DND-41 (cell line): ENCODE measurements at regions not wholly inside any gene's neighbourhood (a gene's known extent, or its start where the extent isn't known, plus 50 kb on each side); places are given as distances from the start of the nearest gene placed in this dataset.

ENCODE experiments used
- ATAC-seq: fragments of 200-7000 bp; cut with Tn5 transposase; 3 replicates; pipeline ENCODE4 v1.9.1; 2021; ENCODE audit warnings: low read depth; ENCODE audit not compliant: insufficient read depth
- DNase-seq: peaks from one replicate; pipeline ENCODE4 v3.0.0-alpha.2; 2020
- H2AFZ ChIP-seq: 2 replicates; pipeline ENCODE4 v1.6.0; 2012; ENCODE audit warnings: low read depth, low read length
- H3K27ac ChIP-seq: 2 replicates; pipeline ENCODE4 v1.5.1; 2012; ENCODE audit warnings: low read length, inconsistent platforms
- H3K27me3 ChIP-seq: fragments of 200-600 bp; sonication (generic); 2 replicates; pipeline ENCODE4 v1.6.0; 2012; ENCODE audit warnings: low read length, mild to moderate bottlenecking, inconsistent platforms; ENCODE audit not compliant: insufficient read depth, poor library complexity
- H3K36me3 ChIP-seq: 2 replicates; pipeline ENCODE4 v1.5.1; 2012; ENCODE audit warnings: low read length, inconsistent platforms; ENCODE audit not compliant: insufficient read depth
- H3K4me1 ChIP-seq: 2 replicates; pipeline ENCODE4 v1.5.1; 2012; ENCODE audit warnings: mild to moderate bottlenecking, low read length; ENCODE audit not compliant: insufficient read depth
- H3K4me2 ChIP-seq: 2 replicates; pipeline ENCODE4 v1.6.0; 2012; ENCODE audit warnings: mild to moderate bottlenecking, moderate library complexity, low read length, inconsistent platforms; ENCODE audit not compliant: insufficient read depth
- H3K4me3 ChIP-seq, 2 experiments: fragments of 200-600 bp in 1 of 2; shearing (Covaris generic) in 1 of 2; 2 replicates each; pipeline ENCODE4 v1.5.1; 2012 to 2016; ENCODE audit warnings: inconsistent platforms in 2 of 2, low read length in 2 of 2, mild to moderate bottlenecking in 2 of 2, low read depth in 1 of 2, moderate library complexity in 1 of 2
- H3K79me2 ChIP-seq: 2 replicates; pipeline ENCODE4 v1.6.0; 2012; ENCODE audit warnings: low read length, inconsistent platforms; ENCODE audit not compliant: insufficient read depth
- H3K9ac ChIP-seq: 2 replicates; pipeline ENCODE4 v1.6.0; 2012; ENCODE audit warnings: low read depth, mild to moderate bottlenecking, inconsistent platforms, low read length, moderate library complexity
- H3K9me3 ChIP-seq: 2 replicates; pipeline ENCODE4 v1.5.1; 2012; ENCODE audit warnings: low read length, moderate library complexity, mild to moderate bottlenecking, inconsistent platforms; ENCODE audit not compliant: insufficient read depth, severe bottlenecking
- H4K20me1 ChIP-seq: 2 replicates; pipeline ENCODE4 v1.6.0; 2012; ENCODE audit warnings: low read length; ENCODE audit not compliant: insufficient read depth
- EZH2 ChIP-seq: IDR thresholded peaks from 3 replicates; pipeline ENCODE4 v1.6.1; 2012; ENCODE audit warnings: borderline replicate concordance, low read depth, mild to moderate bottlenecking, moderate library complexity, low read length, inconsistent platforms; ENCODE audit not compliant: severe bottlenecking
- TF ChIP-seq, protein P1 (sequence below): IDR thresholded peaks from 2 replicates; pipeline ENCODE4 v1.5.1; 2012; ENCODE audit warnings: borderline replicate concordance, low read length, moderate library complexity, mild to moderate bottlenecking; ENCODE audit not compliant: poor library complexity, severe bottlenecking; ENCODE audit errors: extremely low read depth

DNA sequence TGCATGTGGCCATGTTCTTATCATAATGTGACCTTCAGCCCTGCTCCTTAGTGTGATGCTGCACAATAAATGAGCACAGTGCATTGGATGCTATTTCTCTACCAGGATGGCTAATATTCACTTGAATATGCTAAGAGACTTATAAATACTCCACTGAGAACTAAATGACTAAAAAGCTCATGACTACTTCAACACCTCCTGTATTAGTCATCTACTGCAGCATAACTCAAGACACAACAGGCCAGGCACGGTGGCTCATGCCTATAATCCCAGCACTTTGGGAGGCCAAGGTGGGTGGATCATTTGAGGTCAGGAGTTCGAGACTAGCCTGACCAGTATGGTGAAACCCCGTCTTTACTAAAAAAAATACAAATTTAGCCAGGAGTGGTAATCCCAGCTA lies 213.4 kb downstream of the RND3 start:
- Histone ChIP-seq H2AFZ (no peak overlapping the region), H3K79me2 (no peaks in the 10 kb centered on the region), H3K9ac (no peak overlapping the region), H3K36me3 (no peaks in the 10 kb centered on the region), H3K4me2 (no peak overlapping the region), H4K20me1 (no peaks in the 10 kb centered on the region), H3K27me3 (no peaks in the 10 kb centered on the region), H3K27ac (no peak overlapping the region), H3K4me1 (no peaks in the 10 kb centered on the region), H3K9me3 (peaks cover 29% of the 10 kb centered on the region), H3K4me3 (no peak overlapping the region)
- no peak for TF ChIP-seq EZH2
- TF ChIP-seq, protein P1, sequence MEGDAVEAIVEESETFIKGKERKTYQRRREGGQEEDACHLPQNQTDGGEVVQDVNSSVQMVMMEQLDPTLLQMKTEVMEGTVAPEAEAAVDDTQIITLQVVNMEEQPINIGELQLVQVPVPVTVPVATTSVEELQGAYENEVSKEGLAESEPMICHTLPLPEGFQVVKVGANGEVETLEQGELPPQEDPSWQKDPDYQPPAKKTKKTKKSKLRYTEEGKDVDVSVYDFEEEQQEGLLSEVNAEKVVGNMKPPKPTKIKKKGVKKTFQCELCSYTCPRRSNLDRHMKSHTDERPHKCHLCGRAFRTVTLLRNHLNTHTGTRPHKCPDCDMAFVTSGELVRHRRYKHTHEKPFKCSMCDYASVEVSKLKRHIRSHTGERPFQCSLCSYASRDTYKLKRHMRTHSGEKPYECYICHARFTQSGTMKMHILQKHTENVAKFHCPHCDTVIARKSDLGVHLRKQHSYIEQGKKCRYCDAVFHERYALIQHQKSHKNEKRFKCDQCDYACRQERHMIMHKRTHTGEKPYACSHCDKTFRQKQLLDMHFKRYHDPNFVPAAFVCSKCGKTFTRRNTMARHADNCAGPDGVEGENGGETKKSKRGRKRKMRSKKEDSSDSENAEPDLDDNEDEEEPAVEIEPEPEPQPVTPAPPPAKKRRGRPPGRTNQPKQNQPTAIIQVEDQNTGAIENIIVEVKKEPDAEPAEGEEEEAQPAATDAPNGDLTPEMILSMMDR, result no peak
- ATAC-seq, result no peak
- DNase-seq, result no peak

DNA sequence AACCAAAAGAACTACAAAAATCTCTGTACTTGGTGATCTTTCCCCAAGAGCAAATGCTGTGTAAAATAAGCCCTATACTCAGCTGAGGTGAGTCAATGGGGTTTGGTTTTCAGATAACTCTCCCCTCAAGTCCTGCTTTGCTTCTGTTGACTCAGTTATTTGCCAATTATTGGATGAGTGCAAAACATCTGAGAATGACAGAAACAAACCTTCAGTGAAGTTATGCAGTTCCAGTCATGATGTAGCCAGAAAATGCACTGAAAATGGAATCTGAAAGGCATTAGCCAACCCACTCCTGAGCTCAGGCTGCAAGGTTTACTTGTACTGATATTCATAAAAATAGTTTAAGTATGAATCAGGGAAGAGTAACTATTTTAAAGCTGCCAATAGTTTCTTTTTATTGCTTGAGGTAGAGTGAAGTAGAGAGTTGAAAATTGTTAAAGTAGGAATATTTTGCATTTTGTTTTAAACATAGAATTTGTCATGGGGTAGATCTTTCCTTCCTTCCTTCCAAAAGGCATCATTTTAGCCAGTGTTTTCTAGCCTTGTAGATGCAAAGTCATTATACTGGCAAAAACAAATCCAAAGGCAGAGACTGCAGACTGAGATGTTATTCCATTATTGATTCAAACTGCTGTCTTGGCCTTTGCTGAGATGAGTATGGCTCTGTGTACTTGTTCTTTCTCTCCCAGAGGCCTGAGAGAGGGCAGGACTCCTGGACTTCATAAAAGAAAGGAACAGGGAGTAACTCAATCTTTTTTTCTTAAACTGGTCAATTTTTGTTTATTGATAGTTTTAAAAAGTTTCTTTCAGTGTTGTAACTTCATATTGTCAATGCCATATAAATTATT lies 215.3 kb downstream of the RND3 start:
- Histone ChIP-seq H3K4me1 (no peaks in the 10 kb centered on the region), H3K4me2 (no peak overlapping the region), H3K27ac (no peak overlapping the region), H3K4me3 (no peak overlapping the region), H3K9ac (no peak overlapping the region), H2AFZ (no peak overlapping the region), H4K20me1 (no peaks in the 10 kb centered on the region), H3K9me3 (peaks cover 16% of the 10 kb centered on the region), H3K36me3 (no peaks in the 10 kb centered on the region), H3K27me3 (no peaks in the 10 kb centered on the region), H3K79me2 (no peaks in the 10 kb centered on the region)
- no peak for DNase-seq
- TF ChIP-seq EZH2, result no peak
- TF ChIP-seq, protein P1, result no peak
- no peak for ATAC-seq

DNA sequence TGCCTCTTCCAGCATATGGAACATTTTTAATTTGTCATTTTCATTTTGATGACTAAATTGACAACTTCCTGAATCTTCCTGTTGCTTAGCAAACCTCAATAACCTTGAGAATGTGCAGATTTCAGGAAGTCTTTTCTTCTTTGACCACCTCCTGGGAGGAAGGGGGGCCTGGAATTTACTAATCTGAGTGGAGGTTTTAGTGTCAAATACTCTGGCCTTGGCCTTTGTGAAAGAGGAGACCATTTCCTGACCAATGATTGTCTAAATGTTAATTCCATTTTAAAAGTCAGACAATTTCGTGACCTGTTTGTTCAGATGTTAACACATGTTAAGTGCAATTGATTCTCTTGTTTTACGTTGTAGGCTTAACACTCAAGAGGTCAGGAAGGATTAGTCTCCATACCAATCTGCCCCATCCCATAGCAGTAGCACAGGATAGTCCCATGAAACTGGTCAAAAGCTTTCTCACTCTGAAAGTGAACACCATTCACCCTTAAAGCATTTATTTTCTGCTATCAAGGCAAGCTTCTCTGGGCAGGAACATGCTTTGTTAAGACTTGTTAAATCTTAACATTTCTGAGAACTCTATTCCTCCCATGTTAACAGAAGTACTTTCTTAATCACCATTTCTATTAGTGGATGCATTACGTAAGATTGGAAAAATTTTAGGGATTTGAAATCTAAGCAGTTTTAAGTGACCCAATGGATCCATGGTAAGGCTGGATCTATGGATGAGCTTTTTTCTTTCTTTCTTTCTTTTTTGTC lies 219.6 kb downstream of the RND3 start:
- Histone ChIP-seq H3K27me3 (no peaks in the 10 kb centered on the region), H3K36me3 (no peaks in the 10 kb centered on the region), H3K9me3 (no peaks in the 10 kb centered on the region), H3K4me1 (no peaks in the 10 kb centered on the region), H3K9ac (no peak overlapping the region), H3K79me2 (no peaks in the 10 kb centered on the region), H3K27ac (no peak overlapping the region), H2AFZ (no peak overlapping the region), H3K4me2 (no peak overlapping the region), H3K4me3 (no peak overlapping the region), H4K20me1 (no peaks in the 10 kb centered on the region)
- TF ChIP-seq, protein P1, result no peak
- ATAC-seq (no peak), DNase-seq (no peak)
